Activated naive CD4-positive, alpha-beta T cell treated with anti-CD3 and anti-CD28 coated beads, Interleukin-2, amount 50 U/mL, for 24 hours (primary cell): ENCODE measurements at regions not wholly inside any gene's neighbourhood (a gene's known extent, or its start where the extent isn't known, plus 50 kb on each side); places are given as distances from the start of the nearest gene placed in this dataset.
"Not testable (repeated sequence)": the region's sequence is repeated elsewhere in the genome, so short reads cannot be mapped to it uniquely, and the experiment has no call there.

Experiments
- H3K27ac Mint-ChIP-seq: one replicate; pipeline ENCODE4 v1.8.0; 2021; ENCODE audit warnings: mild to moderate bottlenecking, mixed read lengths
- H3K27me3 Mint-ChIP-seq: one replicate; pipeline ENCODE4 v1.8.0; 2021; ENCODE audit warnings: mixed read lengths
- H3K36me3 Mint-ChIP-seq: one replicate; pipeline ENCODE4 v1.8.0; 2021; ENCODE audit warnings: mixed read lengths
- H3K4me1 Mint-ChIP-seq: one replicate; pipeline ENCODE4 v1.8.0; 2021; ENCODE audit warnings: mixed read lengths
- H3K4me3 Mint-ChIP-seq: one replicate; pipeline ENCODE4 v1.8.0; 2021; ENCODE audit warnings: mild to moderate bottlenecking, mixed read lengths
- H3K9me3 Mint-ChIP-seq: one replicate; pipeline ENCODE4 v1.8.0; 2021; ENCODE audit warnings: mixed read lengths

- H3K4me1 Mint-ChIP-seq: no peaks in the 10 kb centered on the region
- no peaks in the 10 kb centered on the region for H3K9me3 Mint-ChIP-seq
- H3K27ac Mint-ChIP-seq: no peak overlapping the region
- peaks cover 12% of the 10 kb centered on the region for H3K27me3 Mint-ChIP-seq
- no peaks in the 10 kb centered on the region for H3K36me3 Mint-ChIP-seq
- no peak overlapping the region for H3K4me3 Mint-ChIP-seq
These were observed 62.9 kb downstream of the GLRX5 start for GRCh38 chr14:95597784-95598211.

DNA sequence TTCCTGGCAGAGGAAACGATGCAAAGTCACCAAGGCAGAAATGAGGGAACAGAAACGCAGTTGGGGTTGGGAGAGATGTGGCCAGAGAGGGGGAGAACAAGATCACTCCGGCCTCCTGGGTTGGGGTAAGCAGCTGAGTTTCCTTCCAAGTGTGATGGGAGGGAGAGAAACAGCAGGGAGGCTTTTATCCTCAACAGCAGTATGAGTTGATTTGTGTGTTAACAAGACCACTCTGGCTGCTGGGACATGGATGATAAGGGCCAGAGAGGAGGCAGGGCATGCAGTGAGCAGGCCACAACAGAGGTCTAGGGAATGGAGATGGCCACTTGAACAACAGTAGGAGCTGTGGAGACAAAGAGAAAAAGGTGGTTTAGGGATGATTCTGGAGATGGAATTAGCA is 66.8 kb downstream of the GLRX5 start:
- Mint-ChIP-seq H3K4me3 (no peak overlapping the region), H3K36me3 (no peaks in the 10 kb centered on the region), H3K9me3 (no peaks in the 10 kb centered on the region), H3K27me3 (peaks cover 14% of the 10 kb centered on the region), H3K27ac (no peak overlapping the region), H3K4me1 (no peaks in the 10 kb centered on the region)

DNA sequence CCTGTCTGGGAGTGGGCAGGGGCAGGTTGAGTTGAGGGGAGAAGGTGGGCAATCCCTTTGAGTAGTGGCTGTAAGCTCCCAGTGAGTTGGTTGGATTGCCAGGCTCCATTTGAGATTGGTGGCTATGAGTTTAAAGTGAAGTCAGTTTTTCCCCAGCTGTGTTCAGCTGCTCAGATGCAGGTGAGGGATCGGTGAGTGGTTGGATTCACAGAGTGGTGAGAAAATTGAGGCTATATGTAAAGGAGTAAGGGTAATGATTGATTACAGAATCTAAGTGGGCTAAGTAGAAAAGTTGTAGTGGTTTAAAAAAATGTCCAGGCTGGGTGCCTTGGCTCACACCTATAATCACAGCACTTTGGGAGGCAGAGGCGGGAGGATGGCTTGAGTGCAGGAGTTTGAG is 68.6 kb downstream of the GLRX5 start:
- H3K36me3 Mint-ChIP-seq: no peaks in the 10 kb centered on the region
- no peaks in the 10 kb centered on the region for H3K9me3 Mint-ChIP-seq
- H3K4me3 Mint-ChIP-seq: no peak overlapping the region
- H3K27ac Mint-ChIP-seq: no peak overlapping the region
- no peaks in the 10 kb centered on the region for H3K4me1 Mint-ChIP-seq
- peaks cover 14% of the 10 kb centered on the region for H3K27me3 Mint-ChIP-seq

DNA sequence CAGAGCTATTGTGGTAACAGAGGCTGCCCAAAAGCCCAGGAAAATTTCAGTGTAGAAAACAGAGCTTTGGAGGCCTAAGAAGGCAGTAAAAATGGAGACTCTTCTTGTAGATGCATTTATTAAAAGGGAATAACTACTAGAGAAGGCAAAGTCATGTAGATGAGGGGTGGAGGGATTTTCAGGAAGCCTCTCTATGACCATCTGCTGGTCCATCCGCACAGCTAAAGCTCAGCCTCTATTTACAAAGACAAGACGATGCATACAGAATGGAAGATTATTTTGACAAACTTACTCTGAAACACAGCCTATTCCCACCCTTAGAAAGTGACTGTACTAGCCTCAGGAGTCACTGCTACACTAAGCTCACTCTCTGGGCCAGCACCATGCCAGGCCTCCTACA is 71.4 kb downstream of the GLRX5 start:
- Mint-ChIP-seq H3K9me3 (no peaks in the 10 kb centered on the region), H3K4me1 (no peaks in the 10 kb centered on the region), H3K27ac (no peak overlapping the region), H3K27me3 (peaks cover 12% of the 10 kb centered on the region), H3K36me3 (no peaks in the 10 kb centered on the region), H3K4me3 (no peak overlapping the region)

GRCh38 chr14:95608637-95609235 is 73.9 kb downstream of the GLRX5 start:
- Mint-ChIP-seq H3K27ac (no peak overlapping the region), H3K36me3 (no peaks in the 10 kb centered on the region), H3K4me1 (no peaks in the 10 kb centered on the region), H3K27me3 (peaks cover 16% of the 10 kb centered on the region), H3K4me3 (no peak overlapping the region), H3K9me3 (no peaks in the 10 kb centered on the region)

GRCh38 chr14:95609398-95609990 is 74.6 kb downstream of the GLRX5 start:
- H3K36me3 Mint-ChIP-seq: no peaks in the 10 kb centered on the region
- no peaks in the 10 kb centered on the region for H3K4me1 Mint-ChIP-seq
- H3K4me3 Mint-ChIP-seq: no peak overlapping the region
- H3K27ac Mint-ChIP-seq: no peak overlapping the region
- H3K9me3 Mint-ChIP-seq: no peaks in the 10 kb centered on the region
- peaks cover 17% of the 10 kb centered on the region for H3K27me3 Mint-ChIP-seq

DNA sequence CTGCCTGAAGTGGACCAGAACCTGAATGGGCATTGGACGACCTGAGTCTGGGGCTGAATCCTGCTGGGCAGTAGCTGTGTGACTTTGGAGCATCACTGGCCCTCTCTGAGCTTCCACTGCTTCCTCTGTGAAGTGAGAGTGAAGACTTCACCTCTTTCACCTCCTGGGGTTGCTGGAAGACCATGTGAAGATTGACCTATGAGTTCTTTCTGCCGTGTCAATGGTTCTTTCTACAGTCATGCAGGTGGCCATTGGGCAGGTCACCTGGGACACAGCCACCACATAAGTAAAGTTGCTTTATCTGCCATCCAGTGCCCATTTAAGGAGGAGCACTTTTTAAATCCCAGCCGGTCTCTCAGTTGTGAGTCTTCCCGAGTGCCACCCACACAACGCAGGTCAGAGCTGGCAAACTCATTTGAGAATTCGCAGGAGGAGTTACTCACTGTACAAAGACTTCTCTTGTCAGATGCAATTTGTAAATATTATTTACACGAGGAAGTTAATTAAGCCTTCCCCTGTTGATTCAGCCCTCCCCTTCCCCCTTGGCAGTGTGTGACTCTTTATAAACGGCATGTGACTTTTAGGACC is 74.8 kb upstream of the TCL1B start:
- H3K4me1 Mint-ChIP-seq: no peaks in the 10 kb centered on the region
- no peak overlapping the region for H3K27ac Mint-ChIP-seq
- no peaks in the 10 kb centered on the region for H3K36me3 Mint-ChIP-seq
- H3K4me3 Mint-ChIP-seq: no peak overlapping the region
- no peaks in the 10 kb centered on the region for H3K9me3 Mint-ChIP-seq
- peaks cover 18% of the 10 kb centered on the region for H3K27me3 Mint-ChIP-seq

GRCh38 chr14:95614349-95614748 is 71.9 kb upstream of the TCL1B start:
- Mint-ChIP-seq H3K27ac (no peak overlapping the region), H3K27me3 (peaks cover 15% of the 10 kb centered on the region), H3K4me1 (no peaks in the 10 kb centered on the region), H3K36me3 (no peaks in the 10 kb centered on the region), H3K9me3 (no peaks in the 10 kb centered on the region), H3K4me3 (no peak overlapping the region)

DNA sequence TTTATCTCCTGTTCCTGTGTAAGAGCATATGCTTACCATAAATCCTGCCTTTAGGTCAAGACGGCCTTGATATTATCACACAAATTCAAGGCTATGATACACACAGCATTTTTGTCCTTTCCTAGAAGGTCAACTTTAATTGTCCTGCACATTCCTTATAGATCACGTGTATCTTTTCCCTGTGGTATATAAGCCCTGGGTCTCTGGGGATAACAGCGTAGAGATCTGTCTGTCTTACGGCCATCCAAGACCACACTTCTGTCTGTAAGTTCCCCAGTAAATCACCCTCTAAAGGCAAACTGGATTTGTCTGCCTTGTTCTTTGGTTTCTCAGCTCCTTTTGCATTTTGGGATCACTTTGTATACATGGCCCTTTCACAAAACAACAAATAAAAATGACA is 69.5 kb upstream of the TCL1B start:
- Mint-ChIP-seq H3K4me1 (no peaks in the 10 kb centered on the region), H3K9me3 (no peaks in the 10 kb centered on the region), H3K36me3 (no peaks in the 10 kb centered on the region), H3K27ac (no peak overlapping the region), H3K4me3 (no peak overlapping the region), H3K27me3 (peaks cover 15% of the 10 kb centered on the region)

- Mint-ChIP-seq H3K27me3 (peaks cover 12% of the 10 kb centered on the region), H3K4me1 (no peaks in the 10 kb centered on the region), H3K4me3 (peak overlapping the region; percentile 37), H3K27ac (no peak overlapping the region), H3K9me3 (no peaks in the 10 kb centered on the region), H3K36me3 (no peaks in the 10 kb centered on the region)
These were observed 66.3 kb upstream of the TCL1B start for GRCh38 chr14:95619785-95620417.

DNA sequence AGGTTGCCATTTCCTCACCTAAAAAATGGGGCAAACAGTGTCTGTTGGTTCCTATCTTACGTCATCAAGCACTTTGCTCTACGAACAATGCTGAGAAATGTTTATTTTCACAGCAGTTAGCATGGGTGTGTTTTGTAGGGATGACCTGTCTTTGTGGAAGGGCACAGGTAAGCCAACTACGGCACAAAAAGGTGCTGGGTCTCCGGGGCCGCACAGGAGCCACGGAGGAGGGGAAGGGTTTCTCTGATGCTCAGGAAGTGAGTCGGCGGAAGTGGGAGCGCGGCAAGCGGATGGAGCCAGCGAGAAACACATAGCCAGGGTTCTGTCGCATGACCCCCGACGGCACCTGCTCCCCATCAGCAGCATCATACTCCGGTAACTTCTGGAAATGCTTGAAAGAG is 65.6 kb upstream of the TCL1B start:
- H3K27ac Mint-ChIP-seq: no peak overlapping the region
- H3K9me3 Mint-ChIP-seq: no peaks in the 10 kb centered on the region
- peak overlapping the region; percentile 61 for H3K4me3 Mint-ChIP-seq
- peaks cover 10% of the 10 kb centered on the region for H3K27me3 Mint-ChIP-seq
- H3K36me3 Mint-ChIP-seq: no peaks in the 10 kb centered on the region
- no peaks in the 10 kb centered on the region for H3K4me1 Mint-ChIP-seq

GRCh38 chr14:95623195-95623594 is 63.0 kb upstream of the TCL1B start:
- no peaks in the 10 kb centered on the region for H3K9me3 Mint-ChIP-seq
- peaks cover 10% of the 10 kb centered on the region for H3K27me3 Mint-ChIP-seq
- no peaks in the 10 kb centered on the region for H3K4me1 Mint-ChIP-seq
- H3K4me3 Mint-ChIP-seq: no peak overlapping the region
- H3K36me3 Mint-ChIP-seq: no peaks in the 10 kb centered on the region
- no peak overlapping the region for H3K27ac Mint-ChIP-seq

- H3K4me1 Mint-ChIP-seq, H3K9me3 Mint-ChIP-seq, H3K27ac Mint-ChIP-seq, H3K4me3 Mint-ChIP-seq, H3K36me3 Mint-ChIP-seq: not testable (repeated sequence)
- peaks cover 15% of the 10 kb centered on the region for H3K27me3 Mint-ChIP-seq
These were observed 60.5 kb upstream of the TCL1B start for GRCh38 chr14:95625710-95626109.

DNA sequence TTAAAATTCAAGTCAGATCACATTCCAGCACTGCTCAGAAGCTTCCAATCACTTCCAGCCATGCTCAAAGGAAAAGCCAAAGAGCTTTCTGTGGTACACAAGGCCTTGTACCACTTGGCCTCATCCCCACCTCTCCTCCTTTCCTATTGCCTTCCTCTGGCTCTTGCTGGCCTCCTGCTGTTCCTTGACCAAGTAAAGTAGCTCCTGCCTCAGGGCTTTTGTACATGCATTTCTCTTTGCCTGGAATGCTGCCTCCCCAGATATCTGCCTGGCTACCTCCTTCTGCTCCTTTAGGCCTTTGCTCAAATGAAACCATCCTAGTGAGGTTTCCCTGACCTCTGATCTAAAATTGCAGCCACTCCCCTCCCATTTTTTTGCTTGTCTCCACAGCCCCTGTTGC is 51.2 kb upstream of the TCL1B start:
- Mint-ChIP-seq H3K4me1 (no peaks in the 10 kb centered on the region), H3K36me3 (no peaks in the 10 kb centered on the region), H3K9me3 (no peaks in the 10 kb centered on the region), H3K27me3 (peaks cover 9% of the 10 kb centered on the region), H3K27ac (no peak overlapping the region), H3K4me3 (no peak overlapping the region)
